NCI-H2227 (cell line): ENCODE measurements at regions not wholly inside any gene's neighbourhood (a gene's known extent, or its start where the extent isn't known, plus 50 kb on each side); places are given as distances from the start of the nearest gene placed in this dataset.

Experiments used
- DNase-seq: peaks from one replicate; lab custom pipeline; 2025; ENCODE audit not compliant: unreplicated experiment; lab: John Stamatoyannopoulos, UW

DNA sequence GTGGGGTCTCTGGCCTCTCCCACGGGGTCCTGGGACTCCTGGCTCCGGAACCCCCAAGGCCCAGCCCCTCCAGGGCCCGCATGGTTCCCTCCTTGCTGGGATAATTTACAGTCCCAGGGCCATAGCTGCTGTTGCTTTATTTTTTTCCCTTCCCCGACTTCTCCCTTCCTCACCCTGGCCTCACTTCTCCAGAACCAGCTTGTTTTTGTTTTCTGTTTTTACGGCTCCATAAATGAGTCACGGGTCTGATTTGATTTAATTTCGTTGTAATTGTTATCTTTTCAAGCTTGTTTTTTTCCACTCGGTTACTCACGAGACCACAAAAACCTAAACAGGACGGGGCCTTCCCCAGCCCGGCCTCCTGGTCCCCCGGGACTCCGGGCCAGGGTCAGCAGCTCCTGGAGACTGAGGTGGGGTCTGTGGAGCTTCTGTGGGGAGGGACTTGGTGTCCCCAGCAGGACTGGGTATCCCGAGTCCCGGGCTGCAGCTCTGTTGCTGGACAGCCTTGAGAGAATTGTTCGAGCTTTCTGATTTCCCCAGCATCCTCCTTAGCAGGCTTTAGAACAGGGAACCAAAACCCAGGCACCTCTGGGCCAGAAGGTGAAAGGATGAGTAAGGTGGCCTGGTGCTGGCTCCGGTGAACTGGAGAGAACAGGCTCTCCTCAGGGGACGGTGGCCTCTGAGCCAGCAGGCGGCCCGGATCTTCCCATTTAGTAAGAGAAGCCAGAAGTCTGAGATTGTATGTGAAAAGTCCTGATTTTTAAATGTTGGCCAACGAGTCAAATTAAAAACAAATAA is 94.9 kb downstream of the CEBPB start:
- DNase-seq, result no peak

- no peak for DNase-seq
Measured at GRCh38 chr20:50286174-50286511, 95.5 kb downstream of the CEBPB start.

DNA sequence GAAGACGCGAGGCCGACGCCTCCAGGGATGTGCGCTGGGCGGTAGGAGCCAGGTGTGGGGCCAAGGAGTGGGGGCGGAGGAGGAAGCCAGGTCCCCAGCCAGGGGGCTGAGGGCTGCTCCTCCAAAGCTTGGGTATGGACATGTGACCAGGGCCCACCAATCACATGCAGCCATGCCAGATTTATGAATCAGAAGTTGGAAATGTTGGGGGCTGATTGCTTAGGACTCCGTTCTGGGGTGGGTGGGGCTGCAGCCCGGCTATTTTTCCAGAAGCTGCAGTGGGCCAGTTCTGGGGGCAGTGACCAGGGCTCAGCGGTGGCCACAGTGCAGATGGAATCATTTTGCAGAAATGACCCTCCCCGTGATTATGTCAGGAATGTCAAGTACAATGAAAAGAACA is 96.0 kb downstream of the CEBPB start:
- DNase-seq, result no peak

DNA sequence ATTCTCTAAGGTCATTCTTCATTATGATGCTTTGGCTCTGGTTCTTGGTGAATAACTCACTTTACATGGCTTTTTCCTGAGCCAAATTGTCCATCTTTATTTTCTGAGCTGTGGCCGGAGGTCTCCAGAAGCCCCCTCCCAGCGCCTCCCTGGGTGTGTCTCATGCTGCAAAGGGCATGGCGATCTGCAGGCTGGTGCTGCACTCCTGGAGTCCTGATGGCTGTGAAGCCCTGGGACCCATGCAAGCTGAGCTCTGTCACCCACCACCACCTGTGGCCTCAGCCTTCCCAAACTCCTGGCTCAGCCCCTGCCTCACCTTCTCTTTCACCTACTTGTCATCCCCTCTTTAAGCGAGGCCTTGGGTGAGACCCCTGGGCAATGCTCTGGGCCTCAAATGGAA is 96.9 kb downstream of the CEBPB start:
- DNase-seq, result no peak

GRCh38 chr20:50288128-50288623 is 97.5 kb downstream of the CEBPB start:
- no peak for DNase-seq

- no peak for DNase-seq
Measured at GRCh38 chr20:50289581-50289980, 99.0 kb downstream of the CEBPB start.

DNA sequence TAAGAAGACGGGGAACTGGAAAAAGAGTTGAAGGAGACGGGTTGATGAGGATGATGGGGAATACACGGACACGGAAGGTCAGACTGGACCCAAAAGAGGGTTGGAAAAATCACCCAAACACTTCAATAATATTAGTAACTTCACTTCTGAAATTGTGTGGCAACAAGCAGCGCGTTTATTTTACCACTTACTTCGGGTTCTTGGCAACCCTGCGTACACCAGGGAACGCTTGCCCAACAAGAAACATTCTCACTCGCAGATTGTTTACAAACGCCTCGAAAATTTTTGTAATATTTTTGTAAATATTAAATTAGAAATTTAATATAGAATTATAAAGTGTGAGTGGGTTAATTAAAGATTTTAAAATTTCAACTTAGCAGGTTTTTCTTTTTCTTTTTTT is 99.5 kb downstream of the CEBPB start:
- no peak for DNase-seq

DNA sequence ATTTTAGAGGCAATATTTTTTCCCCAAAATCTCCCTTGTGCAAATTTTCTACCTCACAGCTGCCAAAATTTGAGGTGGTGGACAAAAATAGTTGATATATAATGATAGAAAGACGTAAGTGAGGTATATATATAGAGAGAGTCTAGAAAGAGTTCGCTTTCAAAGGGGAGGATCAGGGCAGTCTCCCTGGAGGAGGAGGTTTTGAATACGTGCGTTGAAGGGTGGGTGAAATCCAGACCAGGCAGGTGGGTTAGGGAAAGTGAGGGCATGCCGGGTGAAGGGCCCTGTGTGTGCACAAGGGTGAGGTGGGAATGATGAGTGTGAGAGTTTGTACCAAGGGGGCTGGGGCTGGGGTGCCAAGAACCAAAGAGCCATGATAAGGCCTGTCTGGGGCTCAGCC is 100.2 kb downstream of the CEBPB start:
- no peak for DNase-seq

GRCh38 chr20:50291254-50292078 is 100.8 kb downstream of the CEBPB start:
- DNase-seq, result no peak

- no peak for DNase-seq
Measured at GRCh38 chr20:50292079-50292590, 101.5 kb downstream of the CEBPB start.

GRCh38 chr20:50292591-50293283 is 102.1 kb downstream of the CEBPB start:
- peak; percentile 12 for DNase-seq

DNA sequence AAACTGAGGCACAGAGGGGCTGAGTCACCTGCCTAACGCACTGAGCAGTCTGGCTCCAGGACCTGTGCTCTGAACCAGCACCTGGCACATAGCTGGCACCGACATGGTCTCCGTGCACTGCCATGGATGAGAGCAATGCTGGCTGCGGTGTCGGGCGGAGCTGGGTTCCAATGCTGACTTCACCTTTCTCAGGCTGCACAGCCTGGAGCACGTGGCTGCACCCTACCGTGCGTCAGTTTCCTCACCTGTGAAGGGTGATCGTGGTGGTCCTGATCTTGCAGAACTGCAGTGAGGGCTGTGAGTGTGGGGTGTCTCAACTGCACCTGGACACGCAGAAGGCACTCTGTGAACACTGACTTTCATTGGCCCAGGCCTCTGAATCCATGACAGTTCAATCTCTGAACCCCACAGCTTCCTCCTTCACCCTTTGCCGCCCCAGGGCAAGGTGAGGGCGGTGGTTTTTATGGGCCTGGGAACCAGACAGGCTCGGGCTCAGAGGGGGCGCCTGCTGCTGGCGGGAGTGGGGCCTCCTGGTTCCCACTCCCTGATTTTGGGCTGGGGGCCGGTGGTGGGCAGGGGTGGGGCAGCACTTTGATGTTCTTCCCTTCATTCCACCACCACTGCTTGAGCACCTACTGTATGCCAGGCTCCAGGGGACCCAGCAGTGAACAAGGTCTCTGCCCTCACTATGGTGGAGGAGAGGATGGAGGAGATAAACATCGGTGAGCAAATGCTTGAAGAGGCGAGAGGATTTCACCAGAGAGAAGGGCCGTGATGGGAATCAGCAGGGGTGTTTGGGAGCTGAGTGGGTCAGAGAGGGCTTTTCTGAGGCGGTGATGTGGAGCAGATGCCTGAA is 102.9 kb downstream of the CEBPB start:
- DNase-seq, result no peak

DNA sequence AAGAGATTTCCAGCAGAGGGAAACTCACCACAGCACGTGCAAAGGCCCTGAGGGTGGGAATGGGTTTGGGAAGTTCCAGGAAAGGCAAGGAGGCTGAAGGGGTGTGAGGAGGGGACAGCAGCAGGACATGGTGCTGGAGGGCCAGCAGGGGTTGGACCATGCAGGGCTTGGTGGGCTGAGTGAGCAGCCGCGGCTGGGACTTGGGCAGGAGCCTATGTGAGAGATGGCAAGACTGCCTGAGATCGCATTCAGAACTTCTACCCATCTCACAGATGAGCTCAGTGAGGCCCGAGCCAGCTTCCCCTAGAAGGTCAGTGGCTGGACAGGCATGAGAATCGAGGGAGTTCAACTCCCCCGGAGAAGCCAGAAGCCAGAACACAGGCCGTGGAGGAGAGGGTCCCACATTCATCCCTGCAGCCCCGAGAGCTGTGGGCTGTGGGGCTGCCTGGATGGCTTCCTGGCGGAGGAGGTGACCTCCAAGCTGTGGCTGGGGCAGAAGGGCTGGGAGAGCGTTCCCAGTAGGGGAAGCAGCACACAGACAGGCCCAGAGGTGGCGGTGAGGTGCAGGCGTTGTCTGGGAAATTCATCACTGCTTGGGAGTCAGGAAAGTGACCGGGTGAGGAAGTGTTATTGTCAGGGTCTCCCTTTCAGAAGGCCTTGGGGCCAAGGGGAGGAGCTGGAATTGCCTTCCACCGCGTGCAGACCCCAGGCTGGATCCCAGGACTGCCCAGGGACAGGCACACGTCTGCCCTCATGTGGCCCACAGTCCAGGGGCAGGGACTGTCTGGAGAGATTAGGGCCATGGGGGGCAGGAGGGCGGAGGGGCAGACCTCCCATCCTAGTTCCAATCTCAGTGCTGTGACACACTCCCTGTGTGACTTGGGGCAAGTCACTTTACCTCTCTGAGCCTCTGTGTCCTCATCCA is 103.8 kb downstream of the CEBPB start:
- no peak for DNase-seq

- DNase-seq, result no peak
Measured at GRCh38 chr20:50295345-50295744, 104.7 kb downstream of the CEBPB start.

GRCh38 chr20:50295762-50296449 is 105.3 kb downstream of the CEBPB start:
- no peak for DNase-seq

GRCh38 chr20:50296450-50297375 is 106.1 kb downstream of the CEBPB start:
- DNase-seq, result peak; percentile 13

GRCh38 chr20:50297498-50298376 is 107.1 kb downstream of the CEBPB start:
- no peak for DNase-seq
